H1 (cell line): ENCODE measurements at regions not wholly inside any gene's neighbourhood (a gene's known extent, or its start where the extent isn't known, plus 50 kb on each side); places are given as distances from the start of the nearest gene placed in this dataset.

Source experiments
- HDAC2 ChIP-seq, 2 experiments: fragments of 300-600 bp in 1 of 2; sonication (generic) in 1 of 2; IDR thresholded peaks; 2 replicates each; pipeline ENCODE4 v1.6.1; 2011 to 2012; ENCODE audit warnings: low read depth in 2 of 2, low read length in 2 of 2, mild to moderate bottlenecking in 2 of 2, moderate library complexity in 2 of 2, borderline replicate concordance in 1 of 2, inconsistent platforms in 1 of 2
- YY1 ChIP-seq: IDR thresholded peaks from 2 replicates; pipeline ENCODE4 v1.6.1; 2011; ENCODE audit warnings: low read depth, mild to moderate bottlenecking, low read length

DNA sequence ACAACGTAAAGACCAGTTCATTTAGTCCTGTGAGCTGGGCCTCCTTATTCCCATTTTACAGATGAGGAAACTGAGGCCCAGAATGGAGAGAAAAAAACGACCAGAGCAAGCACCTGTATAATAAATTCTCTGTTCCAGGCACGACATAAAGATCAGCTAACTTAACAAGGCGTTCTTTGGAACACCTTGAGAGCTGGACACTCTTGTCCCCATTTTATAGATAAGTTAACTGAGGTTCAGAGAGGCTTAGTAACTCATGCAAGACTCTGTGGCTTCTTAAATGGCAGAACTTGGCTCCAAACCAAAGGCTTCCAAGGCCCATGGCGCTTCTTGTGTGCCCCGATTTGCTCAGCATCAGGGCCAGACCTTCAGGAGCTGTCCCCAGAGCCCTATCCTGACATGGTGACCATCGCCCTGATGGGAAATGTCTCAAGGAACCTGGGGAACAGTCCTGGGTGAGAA is 142.1 kb downstream of the VEGFA start:
- TF ChIP-seq YY1 = no peak
- TF ChIP-seq HDAC2 (IDR thresholded peaks at IDR 0.05; ENCODE audit: borderline replicate concordance in 1 of 2, low read depth in 2 of 2, low read length in 2 of 2) = no peak
